ENCODE measurements at regions not wholly inside any gene's neighbourhood (a gene's known extent, or its start where the extent isn't known, plus 50 kb on each side); places are given as distances from the start of the nearest gene placed in this dataset.

GRCh38 chr7:116322541-116322940 is 112.2 kb downstream of the TES start:
- TF ChIP-seq, protein P1, sequence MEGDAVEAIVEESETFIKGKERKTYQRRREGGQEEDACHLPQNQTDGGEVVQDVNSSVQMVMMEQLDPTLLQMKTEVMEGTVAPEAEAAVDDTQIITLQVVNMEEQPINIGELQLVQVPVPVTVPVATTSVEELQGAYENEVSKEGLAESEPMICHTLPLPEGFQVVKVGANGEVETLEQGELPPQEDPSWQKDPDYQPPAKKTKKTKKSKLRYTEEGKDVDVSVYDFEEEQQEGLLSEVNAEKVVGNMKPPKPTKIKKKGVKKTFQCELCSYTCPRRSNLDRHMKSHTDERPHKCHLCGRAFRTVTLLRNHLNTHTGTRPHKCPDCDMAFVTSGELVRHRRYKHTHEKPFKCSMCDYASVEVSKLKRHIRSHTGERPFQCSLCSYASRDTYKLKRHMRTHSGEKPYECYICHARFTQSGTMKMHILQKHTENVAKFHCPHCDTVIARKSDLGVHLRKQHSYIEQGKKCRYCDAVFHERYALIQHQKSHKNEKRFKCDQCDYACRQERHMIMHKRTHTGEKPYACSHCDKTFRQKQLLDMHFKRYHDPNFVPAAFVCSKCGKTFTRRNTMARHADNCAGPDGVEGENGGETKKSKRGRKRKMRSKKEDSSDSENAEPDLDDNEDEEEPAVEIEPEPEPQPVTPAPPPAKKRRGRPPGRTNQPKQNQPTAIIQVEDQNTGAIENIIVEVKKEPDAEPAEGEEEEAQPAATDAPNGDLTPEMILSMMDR (IDR thresholded peaks at IDR 0.05 in 2 of 3, conservative IDR thresholded peaks at IDR 0.05 in 1 of 3; ENCODE audit: borderline replicate concordance in 1 of 3, insufficient read depth in 1 of 3, low read depth in 2 of 3, low read length in 2 of 3): no peak
- no peak for TF ChIP-seq EZH2 (IDR thresholded peaks at IDR 0.05)
- TF ChIP-seq POLR2AphosphoS5 (IDR thresholded peaks at IDR 0.05; ENCODE audit: low read depth, low read length): no peak
- no peak for TF ChIP-seq POLR2A (IDR thresholded peaks at IDR 0.05; ENCODE audit: borderline replicate concordance, extremely low read depth, insufficient read depth, insufficient read length)
- no peak for TF ChIP-seq SIN3A (IDR thresholded peaks at IDR 0.05; ENCODE audit: low read depth)
- no peak for TF ChIP-seq SRF (IDR thresholded peaks at IDR 0.05; ENCODE audit: low read depth)
- TF ChIP-seq, protein P2, sequence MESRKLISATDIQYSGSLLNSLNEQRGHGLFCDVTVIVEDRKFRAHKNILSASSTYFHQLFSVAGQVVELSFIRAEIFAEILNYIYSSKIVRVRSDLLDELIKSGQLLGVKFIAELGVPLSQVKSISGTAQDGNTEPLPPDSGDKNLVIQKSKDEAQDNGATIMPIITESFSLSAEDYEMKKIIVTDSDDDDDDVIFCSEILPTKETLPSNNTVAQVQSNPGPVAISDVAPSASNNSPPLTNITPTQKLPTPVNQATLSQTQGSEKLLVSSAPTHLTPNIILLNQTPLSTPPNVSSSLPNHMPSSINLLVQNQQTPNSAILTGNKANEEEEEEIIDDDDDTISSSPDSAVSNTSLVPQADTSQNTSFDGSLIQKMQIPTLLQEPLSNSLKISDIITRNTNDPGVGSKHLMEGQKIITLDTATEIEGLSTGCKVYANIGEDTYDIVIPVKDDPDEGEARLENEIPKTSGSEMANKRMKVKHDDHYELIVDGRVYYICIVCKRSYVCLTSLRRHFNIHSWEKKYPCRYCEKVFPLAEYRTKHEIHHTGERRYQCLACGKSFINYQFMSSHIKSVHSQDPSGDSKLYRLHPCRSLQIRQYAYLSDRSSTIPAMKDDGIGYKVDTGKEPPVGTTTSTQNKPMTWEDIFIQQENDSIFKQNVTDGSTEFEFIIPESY (IDR thresholded peaks at IDR 0.05; ENCODE audit: extremely low read depth, insufficient replicate concordance, low read length): no peak
- TF ChIP-seq RAD21 (IDR thresholded peaks at IDR 0.05; ENCODE audit: low read depth): no peak
- no peak for TF ChIP-seq JUND (IDR thresholded peaks at IDR 0.05)
- TF ChIP-seq EZH2phosphoT487 (IDR thresholded peaks at IDR 0.05; ENCODE audit: borderline replicate concordance): no peak
- no peak for TF ChIP-seq EGR1 (IDR thresholded peaks at IDR 0.05; ENCODE audit: low read depth)
- no peak for TF ChIP-seq MAX (IDR thresholded peaks at IDR 0.05)
- no peak for TF ChIP-seq ZNF274 (IDR thresholded peaks at IDR 0.05; ENCODE audit: low read depth, low read length)

Measured in HCT116 (cell line).